ENCODE measurements at regions not wholly inside any gene's neighbourhood (a gene's known extent, or its start where the extent isn't known, plus 50 kb on each side); places are given as distances from the start of the nearest gene placed in this dataset.

DNA sequence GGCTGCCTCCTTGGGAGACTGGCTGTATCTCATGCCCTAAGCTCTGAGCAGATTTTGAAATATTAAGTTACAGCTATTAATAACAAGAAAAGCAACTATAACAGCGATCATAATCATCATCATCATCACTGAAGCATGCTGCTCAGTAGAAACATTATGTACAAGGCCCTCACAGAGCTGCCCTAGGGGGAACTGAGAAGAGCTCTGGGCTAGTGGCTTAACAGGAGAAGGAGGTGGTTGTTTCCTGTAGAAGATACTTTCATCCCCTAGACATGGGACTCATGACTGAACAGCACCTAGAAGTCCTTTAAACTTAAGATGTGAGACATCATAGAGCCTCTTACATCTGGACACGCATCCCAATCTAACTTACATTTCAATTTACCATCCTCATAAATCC, 332.8 kb upstream of the PLET1 start:
- ATAC-seq = no peak

DNA sequence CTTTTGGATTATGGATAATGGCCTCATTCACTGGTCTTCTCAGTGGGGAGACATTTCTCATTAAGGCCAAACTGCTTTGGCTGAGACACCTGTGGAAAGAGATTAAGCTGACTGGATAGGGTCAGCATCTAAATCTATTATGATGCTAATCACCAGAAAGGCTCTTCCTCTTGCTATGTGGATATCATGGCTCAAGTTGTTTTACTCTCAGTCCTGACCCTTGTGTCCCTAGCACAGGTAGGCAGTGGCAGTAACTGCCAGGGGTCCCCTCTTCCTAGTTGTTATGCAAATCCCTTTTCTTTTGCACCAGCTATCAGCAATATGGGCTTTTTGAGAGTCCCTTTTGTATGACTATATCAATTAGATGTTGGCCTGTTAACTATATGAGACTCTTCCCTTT, 335.7 kb upstream of the PLET1 start:
- H3K9me3 Mint-ChIP-seq = no peaks in the 10 kb centered on the region
- ATAC-seq (no peak), DNase-seq (ENCODE audit: low spot score in 2 of 2) (no peak)
- no peaks in the 10 kb centered on the region for H3K36me3 Mint-ChIP-seq
- H3K27ac Mint-ChIP-seq = no peak overlapping the region

More for the DNA sequence above, 332.8 kb upstream of the PLET1 start:
- DNase-seq (ENCODE audit: low spot score in 2 of 2) = no peak
- Mint-ChIP-seq H3K9me3 (no peaks in the 10 kb centered on the region), H3K27ac (no peak overlapping the region), H3K36me3 (no peaks in the 10 kb centered on the region)

DNA sequence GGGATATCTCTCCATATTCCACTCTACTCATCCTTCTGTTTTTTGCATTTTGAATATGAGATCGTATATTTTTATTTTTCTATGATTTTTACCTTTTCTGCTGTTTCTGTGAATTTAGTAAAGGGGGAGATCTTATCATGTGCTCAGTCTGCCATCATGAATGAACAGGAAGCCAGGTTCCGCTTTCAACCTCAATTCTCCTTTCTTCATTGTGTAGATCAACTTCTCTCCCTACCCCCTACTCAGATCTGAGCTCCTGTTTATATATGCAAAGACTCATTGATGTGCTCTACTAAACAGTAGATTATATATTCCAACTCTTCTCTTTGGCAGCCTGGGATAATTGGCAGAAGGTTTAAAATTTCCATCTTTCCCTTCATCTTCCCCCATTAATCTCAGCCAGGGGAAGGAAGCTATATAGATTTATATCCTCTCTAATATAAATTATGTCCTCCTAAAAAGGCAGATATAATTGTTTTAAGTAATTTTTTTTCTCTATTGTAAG, 336.7 kb upstream of the PLET1 start:
- DNase-seq (ENCODE audit: low spot score in 2 of 2) (no peak), ATAC-seq (no peak)
- no peaks in the 10 kb centered on the region for H3K9me3 Mint-ChIP-seq
- H3K36me3 Mint-ChIP-seq = no peaks in the 10 kb centered on the region
- H3K27ac Mint-ChIP-seq = no peak overlapping the region

DNA sequence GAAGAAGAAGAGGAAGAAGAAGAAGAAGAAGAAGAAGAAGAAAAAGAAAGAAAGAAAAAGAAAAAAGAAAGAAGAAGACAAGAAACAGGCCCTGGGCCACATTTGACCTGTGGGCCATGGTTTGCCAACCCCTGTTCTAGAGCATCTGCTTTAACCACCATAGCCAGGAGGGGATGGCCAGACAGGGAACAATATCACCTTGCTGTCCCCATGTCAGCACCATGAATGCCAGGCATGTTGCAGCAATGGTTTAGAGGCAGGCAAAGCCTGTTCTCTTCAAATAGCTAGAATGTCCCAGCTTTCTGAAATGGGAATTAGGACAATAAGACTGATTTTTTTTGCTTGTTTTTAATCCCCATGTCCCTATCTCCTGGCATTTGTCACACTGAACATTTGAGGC, 338.6 kb upstream of the PLET1 start:
- no peaks in the 10 kb centered on the region for H3K36me3 Mint-ChIP-seq
- DNase-seq (ENCODE audit: low spot score in 2 of 2) (no peak), ATAC-seq (no peak)
- no peak overlapping the region for H3K27ac Mint-ChIP-seq
- no peaks in the 10 kb centered on the region for H3K9me3 Mint-ChIP-seq

DNA sequence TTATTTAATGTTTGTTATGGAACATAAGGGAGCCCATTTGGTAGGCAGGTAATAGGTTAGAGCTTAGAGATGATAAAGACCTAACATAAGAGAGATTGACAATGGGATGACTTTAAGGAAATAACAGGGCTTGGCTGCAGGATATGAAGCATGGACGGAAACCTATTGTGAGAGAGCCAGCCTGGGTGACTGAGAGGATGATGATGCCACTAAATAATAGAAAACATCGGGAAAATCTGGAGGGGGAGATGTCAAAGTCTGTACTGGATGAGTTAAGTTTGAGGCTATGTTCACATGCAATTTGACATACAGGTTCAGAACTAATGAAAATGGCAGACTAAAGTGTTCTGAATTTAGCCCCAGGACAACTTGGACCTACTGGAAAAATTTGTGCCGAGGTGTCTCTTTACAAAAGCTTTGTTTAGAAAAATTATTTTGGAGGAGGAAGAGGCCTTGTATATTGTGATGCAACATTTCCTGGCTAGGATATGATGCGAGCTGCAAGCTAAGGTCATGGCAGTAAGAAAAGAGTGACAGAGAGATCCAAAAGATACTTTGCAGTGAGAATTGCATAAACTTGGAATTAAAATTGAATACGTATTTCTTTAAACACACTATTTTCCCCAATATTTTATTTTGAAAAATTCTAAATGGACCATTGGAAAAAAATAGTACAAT, 339.3 kb upstream of the PLET1 start:
- ATAC-seq (no peak), DNase-seq (ENCODE audit: low spot score in 2 of 2) (no peak)
- H3K9me3 Mint-ChIP-seq = no peaks in the 10 kb centered on the region
- H3K27ac Mint-ChIP-seq = no peak overlapping the region
- H3K36me3 Mint-ChIP-seq = no peaks in the 10 kb centered on the region

DNA sequence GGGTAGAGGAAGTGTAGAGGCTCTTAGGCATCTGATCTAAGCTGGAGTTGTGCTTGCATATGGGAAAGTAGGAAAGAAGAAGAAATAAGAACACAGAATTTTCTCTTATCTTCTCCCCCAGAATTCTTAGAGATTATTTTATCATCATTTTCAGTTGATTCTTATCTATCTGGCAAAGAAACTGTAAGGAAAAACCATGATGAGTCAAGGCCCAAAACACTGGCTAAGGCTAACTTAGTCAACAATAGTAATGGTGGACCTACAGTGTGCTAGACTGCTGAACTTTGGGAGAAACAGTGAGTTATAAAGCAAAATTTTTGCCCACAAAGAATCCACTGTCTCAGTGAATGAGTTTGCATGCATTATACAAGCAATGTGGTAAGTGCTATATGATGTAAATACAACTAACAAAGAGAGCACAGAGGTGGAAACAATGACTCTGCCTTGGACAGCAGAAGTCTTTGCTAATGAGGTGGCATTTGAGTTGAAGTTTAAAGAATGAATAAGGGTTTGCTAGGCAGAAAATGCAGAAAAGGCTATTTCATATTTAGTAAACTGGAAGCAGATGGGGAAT, 344.5 kb upstream of the PLET1 start:
- no peaks in the 10 kb centered on the region for H3K36me3 Mint-ChIP-seq
- ATAC-seq = peak in 1 of 2 donors; percentile 66
- no peaks in the 10 kb centered on the region for H3K9me3 Mint-ChIP-seq
- no peak for DNase-seq (ENCODE audit: low spot score in 2 of 2)
- no peak overlapping the region for H3K27ac Mint-ChIP-seq

DNA sequence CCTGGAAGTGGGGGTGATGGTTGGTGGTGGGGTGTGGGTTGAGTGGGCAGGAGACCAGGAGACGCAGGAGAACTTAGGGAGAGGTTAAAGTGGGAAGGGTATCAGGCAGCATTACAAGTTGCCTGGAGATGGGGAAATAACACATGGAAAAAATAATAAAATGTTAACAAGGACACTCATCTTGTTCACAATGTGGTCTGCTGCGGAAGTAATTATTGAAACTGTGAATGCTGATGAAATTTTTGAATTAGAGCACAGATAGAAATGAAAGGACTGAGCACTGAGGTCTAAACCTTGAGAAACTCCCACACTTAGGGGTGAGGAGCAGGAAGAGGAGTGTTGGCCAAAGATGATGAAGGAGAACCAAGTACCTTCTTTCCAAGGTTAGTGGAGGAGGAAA, 346.0 kb upstream of the PLET1 start:
- Mint-ChIP-seq H3K36me3 (no peaks in the 10 kb centered on the region), H3K9me3 (no peaks in the 10 kb centered on the region), H3K27ac (no peak overlapping the region)
- ATAC-seq = no peak
- DNase-seq (ENCODE audit: low spot score in 2 of 2) = no peak

DNA sequence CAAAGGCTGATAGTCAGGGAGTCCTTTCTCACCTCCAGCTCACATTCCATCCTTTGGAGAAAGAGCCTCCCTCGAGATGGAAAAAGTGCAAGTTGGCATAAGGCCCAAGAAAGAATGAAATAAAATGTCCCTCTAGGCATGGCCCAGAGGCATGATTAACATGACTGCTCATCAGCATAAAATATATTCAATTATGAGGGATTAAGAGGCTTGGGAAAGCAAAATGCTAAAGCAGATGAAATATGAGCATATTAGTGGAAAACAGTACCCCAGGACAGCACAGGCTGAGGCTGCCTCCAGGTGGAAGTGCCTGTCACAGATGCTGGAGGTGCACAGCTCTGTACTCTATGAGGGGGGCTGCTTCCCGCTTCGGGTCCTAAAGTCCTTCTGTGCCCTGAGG, 347.8 kb upstream of the PLET1 start:
- no peak for DNase-seq (ENCODE audit: low spot score in 2 of 2)
- no peak for ATAC-seq
- H3K27ac Mint-ChIP-seq = no peak overlapping the region
- no peaks in the 10 kb centered on the region for H3K9me3 Mint-ChIP-seq
- no peaks in the 10 kb centered on the region for H3K36me3 Mint-ChIP-seq

DNA sequence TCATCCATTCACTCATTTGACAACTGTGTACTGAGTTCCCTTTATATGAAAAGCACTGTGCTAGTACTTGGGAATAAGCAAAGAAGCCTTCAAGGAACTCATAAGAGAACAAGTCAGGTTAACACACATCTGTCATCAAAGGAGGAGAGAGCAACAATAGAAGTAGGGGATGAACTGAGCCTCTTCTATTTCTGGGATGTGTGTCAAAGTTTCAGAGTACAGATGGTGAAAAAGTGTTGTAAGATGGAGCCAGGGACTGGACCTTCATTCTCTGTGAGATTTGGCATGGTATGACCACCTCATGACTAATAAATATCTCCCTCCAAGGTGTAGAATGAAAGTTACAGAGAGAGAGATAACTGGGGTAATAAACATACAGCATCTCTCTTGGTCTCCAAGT, 349.8 kb upstream of the PLET1 start:
- Mint-ChIP-seq H3K36me3 (no peaks in the 10 kb centered on the region), H3K27ac (no peak overlapping the region), H3K9me3 (no peaks in the 10 kb centered on the region)
- DNase-seq (ENCODE audit: low spot score in 2 of 2) (no peak), ATAC-seq (no peak)

DNA sequence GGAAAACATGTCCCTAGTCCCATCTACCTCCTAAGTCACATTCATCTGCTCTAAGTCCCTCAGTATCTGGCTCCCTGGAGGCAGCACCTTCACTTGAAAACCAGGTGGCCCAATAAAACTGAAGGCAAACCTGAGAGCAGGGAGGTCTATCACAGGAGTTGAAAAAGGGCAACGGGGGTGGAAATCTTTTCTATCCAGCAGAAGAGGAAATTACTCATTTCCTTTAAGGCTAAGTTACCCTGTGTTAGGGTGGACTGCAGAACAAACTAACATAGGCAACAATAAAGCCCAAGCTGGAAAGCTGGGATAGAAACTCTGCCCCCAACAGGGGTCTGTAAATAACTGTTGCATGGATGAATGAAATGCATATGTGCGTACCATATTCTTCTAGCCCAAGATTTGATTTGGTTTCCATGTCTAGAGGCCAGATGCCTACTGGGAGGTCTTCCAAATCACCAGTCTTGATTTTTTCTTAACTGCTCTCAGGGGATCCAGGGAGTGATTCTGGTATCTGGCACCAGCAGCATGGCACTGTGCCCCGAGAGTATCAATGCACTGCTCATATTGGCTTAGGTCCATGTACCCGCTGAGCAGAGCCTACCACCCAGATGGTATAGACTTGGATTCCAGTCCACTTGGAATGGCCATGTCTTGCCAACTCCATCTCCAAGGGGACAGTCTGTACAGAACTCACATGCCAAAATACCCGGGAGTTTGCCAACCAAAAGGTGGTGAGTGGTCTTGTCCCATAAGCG, 350.0 kb upstream of the NCAM1 start:
- no peak for ATAC-seq
- DNase-seq (ENCODE audit: low spot score in 2 of 2) = no peak
- no peak overlapping the region for H3K27ac Mint-ChIP-seq
- no peaks in the 10 kb centered on the region for H3K36me3 Mint-ChIP-seq
- no peaks in the 10 kb centered on the region for H3K9me3 Mint-ChIP-seq

DNA sequence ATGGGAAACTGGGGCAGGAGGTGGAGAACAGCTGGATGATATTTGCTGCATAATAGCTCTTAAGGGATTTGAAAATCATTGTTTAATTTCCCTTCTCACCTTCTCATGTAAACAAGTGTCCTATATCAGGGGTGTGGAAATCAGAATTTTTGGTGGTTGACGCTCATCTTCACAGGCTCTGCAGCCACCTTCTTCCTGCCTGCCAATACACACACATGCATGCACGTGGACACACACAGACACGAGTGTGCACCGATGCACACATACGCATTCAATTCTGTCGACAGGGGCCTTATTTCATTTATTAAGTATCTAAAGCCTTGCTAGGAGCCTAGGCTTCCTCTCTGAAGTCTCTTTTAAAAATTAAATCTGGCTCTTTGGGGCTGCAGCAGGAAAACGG, 349.4 kb upstream of the NCAM1 start:
- ATAC-seq (no peak), DNase-seq (ENCODE audit: low spot score in 2 of 2) (no peak)
- Mint-ChIP-seq H3K36me3 (no peaks in the 10 kb centered on the region), H3K27ac (no peak overlapping the region), H3K9me3 (no peaks in the 10 kb centered on the region)

DNA sequence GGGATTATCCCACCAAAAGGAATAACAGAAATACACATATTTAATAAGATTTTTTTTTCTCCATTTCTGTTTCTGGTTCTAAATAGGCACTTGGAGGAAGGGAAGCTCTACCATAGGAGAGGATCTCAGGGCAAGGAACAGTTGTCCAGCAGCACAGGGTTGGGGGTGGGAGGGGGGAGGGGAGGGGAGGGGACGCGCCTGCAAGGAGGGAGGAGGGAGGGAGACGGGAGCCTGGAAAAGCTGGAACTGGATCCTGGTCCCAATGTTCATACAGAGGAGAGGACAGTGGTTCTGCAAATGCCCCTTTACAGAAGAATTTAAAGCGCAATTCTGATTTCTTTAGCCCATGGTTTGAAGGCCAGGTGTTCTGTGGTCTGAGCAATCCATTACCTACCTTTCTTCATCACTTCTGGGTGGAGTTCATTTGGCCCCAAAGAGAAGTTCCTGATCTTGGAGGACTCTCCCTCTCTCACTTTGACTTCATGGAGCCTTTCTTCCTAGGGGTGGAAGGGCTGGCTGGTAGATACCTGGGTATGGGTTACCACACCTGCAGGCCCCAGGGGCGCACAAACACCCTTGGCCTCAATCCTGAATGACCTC, 348.9 kb upstream of the NCAM1 start:
- no peaks in the 10 kb centered on the region for H3K9me3 Mint-ChIP-seq
- ATAC-seq = no peak
- DNase-seq (ENCODE audit: low spot score in 2 of 2) = no peak
- no peak overlapping the region for H3K27ac Mint-ChIP-seq
- H3K36me3 Mint-ChIP-seq = no peaks in the 10 kb centered on the region

DNA sequence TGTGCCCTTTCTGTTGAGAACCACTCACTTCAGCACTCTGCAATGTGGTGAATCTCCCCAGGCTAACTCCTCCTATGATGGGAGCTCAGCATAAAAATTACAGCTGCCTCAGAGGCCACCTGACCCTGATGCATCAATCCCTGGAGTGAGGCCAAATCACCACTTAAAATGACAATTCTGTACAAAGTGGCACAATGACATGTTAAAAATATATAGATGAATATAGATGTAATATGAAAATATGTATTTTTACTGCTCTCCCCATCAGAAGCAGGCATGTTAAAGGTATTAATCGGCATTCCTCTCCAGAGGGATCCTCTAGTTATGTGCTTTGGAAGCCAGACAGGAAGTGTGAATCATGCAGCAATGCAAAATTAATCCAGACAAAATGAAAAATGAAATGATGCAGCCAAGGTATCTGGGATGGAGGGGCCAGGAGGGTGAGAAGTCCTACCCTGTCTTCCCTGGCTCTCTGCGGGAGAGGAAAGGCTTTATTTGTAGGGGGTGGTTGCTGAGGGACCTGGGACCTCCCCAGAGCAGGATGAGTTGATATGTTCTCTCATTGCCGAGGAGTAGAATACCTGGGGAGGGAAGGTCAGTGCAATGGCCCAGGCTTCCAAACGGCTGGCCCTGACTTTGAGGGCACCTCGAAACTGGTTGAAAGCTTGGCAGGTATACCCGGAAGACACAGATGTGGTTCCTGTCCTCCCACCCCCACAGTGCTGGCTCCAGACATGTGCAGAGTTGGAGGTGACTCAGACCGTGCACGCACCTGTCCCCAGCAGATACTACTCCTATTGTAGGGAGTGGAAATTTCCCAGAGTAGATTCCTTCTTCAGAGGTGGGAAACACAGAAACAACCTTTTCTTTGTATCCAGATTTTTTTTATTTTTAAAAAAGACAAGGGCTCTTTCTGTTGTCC, 347.9 kb upstream of the NCAM1 start:
- no peak for ATAC-seq

DNA sequence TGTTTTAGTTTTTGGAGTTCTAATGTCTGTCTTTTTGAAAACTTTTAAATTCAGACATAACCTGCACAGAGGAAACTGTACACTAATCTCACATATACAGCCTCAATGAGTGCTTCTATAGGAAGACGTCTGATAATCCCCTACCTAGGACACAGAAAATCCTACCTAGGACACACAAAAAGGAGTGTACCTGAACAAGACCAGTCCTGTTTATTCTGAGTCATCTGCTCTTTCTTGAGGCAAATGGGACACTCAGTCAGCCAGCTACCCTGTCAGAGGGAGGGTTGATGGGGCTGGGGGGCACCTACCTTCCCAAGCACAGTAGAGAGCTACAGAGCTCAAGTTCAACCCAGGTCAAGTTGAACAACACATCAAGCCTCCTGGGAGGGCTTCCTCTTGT, 346.6 kb upstream of the NCAM1 start:
- ATAC-seq (no peak), DNase-seq (ENCODE audit: low spot score in 2 of 2) (no peak)
- H3K27ac Mint-ChIP-seq = no peak overlapping the region
- H3K36me3 Mint-ChIP-seq = no peaks in the 10 kb centered on the region
- no peaks in the 10 kb centered on the region for H3K9me3 Mint-ChIP-seq

More for the DNA sequence above, 347.9 kb upstream of the NCAM1 start:
- no peak for DNase-seq (ENCODE audit: low spot score in 2 of 2)
- H3K9me3 Mint-ChIP-seq = no peaks in the 10 kb centered on the region
- H3K27ac Mint-ChIP-seq = no peak overlapping the region
- no peaks in the 10 kb centered on the region for H3K36me3 Mint-ChIP-seq

DNA sequence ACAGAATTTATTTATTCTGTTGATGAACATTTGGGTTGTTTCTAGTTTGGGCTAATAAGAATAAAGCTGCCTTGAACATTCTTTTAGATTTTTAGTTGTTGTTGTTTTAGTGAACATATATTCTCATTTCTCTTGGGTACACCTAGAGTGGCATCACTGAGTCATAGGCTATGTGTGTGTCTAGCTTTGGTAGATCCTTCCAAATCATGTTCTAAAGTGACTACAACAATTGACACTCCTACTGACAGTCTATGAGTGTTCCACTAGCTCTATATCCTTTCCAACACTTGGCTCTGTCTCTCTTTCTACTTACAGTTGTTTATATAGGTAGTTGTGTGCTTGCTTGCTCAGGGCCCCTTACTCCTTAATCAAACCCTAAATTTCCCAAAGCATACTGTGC, 346.0 kb upstream of the NCAM1 start:
- ATAC-seq (no peak), DNase-seq (ENCODE audit: low spot score in 2 of 2) (no peak)
- no peaks in the 10 kb centered on the region for H3K9me3 Mint-ChIP-seq
- no peaks in the 10 kb centered on the region for H3K36me3 Mint-ChIP-seq
- no peak overlapping the region for H3K27ac Mint-ChIP-seq

DNA sequence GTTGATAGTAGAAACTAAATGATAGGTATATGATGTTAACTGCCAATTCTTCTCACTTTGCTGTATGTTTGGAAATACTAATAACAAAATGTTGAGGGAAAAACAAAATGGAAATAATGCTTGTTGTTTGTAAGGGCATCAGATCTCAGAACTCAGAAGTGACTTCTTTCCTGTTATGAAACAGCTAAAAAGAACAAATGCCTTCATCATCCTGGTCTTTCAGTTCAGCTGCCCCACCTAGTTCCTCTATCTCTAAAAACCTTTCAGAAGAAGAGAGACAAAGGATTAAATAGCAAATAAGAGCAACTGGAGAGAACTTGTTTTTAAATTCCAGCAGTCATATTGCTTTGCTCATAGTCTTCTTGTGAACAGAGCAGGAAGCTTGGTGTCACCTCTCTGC, 345.3 kb upstream of the NCAM1 start:
- Mint-ChIP-seq H3K9me3 (no peaks in the 10 kb centered on the region), H3K27ac (no peak overlapping the region), H3K36me3 (no peaks in the 10 kb centered on the region)
- no peak for ATAC-seq
- no peak for DNase-seq (ENCODE audit: low spot score in 2 of 2)

Measured in activated naive CD4-positive, alpha-beta T cell treated with anti-CD3 and anti-CD28 coated beads, Interleukin-2, amount 50 U/mL, for 72 hours (primary cell).